Pancreas (tissue), 10 donors: ENCODE measurements at regions not wholly inside any gene's neighbourhood (a gene's known extent, or its start where the extent isn't known, plus 50 kb on each side); places are given as distances from the start of the nearest gene placed in this dataset.

Source experiments
- ATAC-seq, 4 donors: fragments of 200-7000 bp; cut with Tn5 transposase; one replicate each; pipeline versions ENCODE4 v1.8.0 to v1.9.1; 2020; ENCODE audit warnings: mild to moderate bottlenecking in 4 of 4, moderate library complexity in 4 of 4
- DNase-seq, 6 donors: peaks; one replicate each; pipeline ENCODE4 v3.0.0-alpha.2; 2020
- FAIRE-seq: peaks from 2 replicates; lab custom pipeline; 2012; peaks lifted over from hg19 to GRCh38; lab: Jason Lieb, UNC
- H3K27ac ChIP-seq, 4 donors: fragments of 200-600 bp; sonication (generic); 1 replicate in 3 of 4; 2 replicates in 1 of 4; pipeline versions ENCODE4 v1.5.0 to v1.8.0; 2020
- H3K27me3 ChIP-seq, 4 donors: fragments of 200-600 bp; one replicate each; pipeline ENCODE4 v1.8.0; 2021
- H3K36me3 ChIP-seq, 3 donors: fragments of 200-600 bp; sonication (generic) in 1 of 3; one replicate each; pipeline versions ENCODE4 v1.5.0 to v1.8.0; 2020 to 2021
- H3K4me1 ChIP-seq, 3 donors: fragments of 200-600 bp; one replicate each; pipeline ENCODE4 v1.8.0; 2021
- H3K4me3 ChIP-seq, 4 donors: fragments of 200-600 bp; sonication (generic) in 2 of 4; one replicate each; pipeline versions ENCODE4 v1.5.0 to v1.8.0; 2020 to 2021
- H3K9me3 ChIP-seq, 4 donors: fragments of 200-600 bp; one replicate each; pipeline ENCODE4 v1.8.0; 2021
- WGBS, 2 donors: extraction: QIAGEN DNeasy Blood & Tissue Kit; methylation state at CpG; one replicate each; pipeline ENCODE4 v1.1.7; 2013; 5-methylcytosine and 5-hydroxymethylcytosine counted together
- intact Hi-C, 3 donors: fragments of 100-400 bp; cut with DNase I; formaldehyde crosslinking; loops; one replicate each; pipeline versions ENCODE4 v1.11.1 to v1.14.2; 2022
- TF ChIP-seq, protein P1 (sequence below), 4 donors: fragments of 200-600 bp; sonication (generic) in 3 of 4; IDR thresholded peaks; one replicate each; pipeline versions ENCODE4 v1.5.0 to v1.8.0; 2021; ENCODE audit warnings: antibody characterized with exemption in 4 of 4
- donor health status: healthy with polysubstance abuse.
- donor health status: DM: no; HTN: no; CAD: no; lungs with moderate emphysema.
- donor health status: DM: no; HTN: no; CAD: no.
- donor health status: control.
- donor health status: control.
- donor health status: Bipolar disorder and iron deficiency.
- donor health status: DM: yes; HTN: yes; CAD: no.
- donor health status: DM: no; HTN: no; CAD: no.
- donor health status: DM: no; HTN: no; CAD: no.
- donor health status: DM: yes; HTN: yes; CAD: no.

DNA sequence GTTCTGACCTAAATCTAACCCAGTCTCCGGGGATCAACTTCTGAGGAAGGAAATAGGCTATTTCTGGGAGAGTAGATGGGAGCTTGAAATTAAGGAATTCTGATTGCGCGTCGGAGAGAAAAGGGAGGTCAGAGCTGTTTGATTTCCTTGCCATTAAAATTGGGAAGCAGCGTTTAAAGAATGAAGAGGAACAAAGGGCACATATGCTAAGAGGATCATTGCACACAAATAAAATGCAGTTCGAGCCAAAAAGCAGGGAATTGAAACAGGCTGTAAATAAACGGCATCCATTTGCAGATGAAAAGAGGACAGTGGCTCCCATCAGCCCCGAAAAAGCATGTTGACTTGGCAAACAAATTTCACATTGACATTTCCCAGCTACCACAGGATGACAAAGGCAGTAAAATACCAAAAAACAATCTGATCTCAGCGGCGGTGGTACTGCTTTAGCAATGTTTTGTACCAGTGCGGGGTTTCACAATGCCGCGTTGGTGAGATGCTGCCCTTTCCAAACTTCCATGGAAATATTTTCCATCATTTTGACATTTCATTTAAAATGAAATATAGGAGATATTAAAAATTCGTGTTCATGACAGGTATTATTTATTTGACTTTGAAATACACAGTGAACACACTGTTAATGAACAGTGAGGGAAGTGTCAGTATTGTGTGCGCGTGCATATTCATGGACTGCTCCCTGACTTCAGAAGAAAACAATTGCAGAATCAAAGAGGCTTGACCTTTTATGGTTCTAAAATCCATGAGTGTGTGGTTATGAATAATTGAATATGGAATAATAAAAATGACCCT is 108.8 kb downstream of the SQOR start:
- Histone ChIP-seq H3K4me3 (no peak overlapping the region), H3K27me3 (peaks cover 0 to 3% (median 0%) of the 10 kb centered on the region in 4 donors), H3K36me3 (no peaks in the 10 kb centered on the region), H3K4me1 (no peaks in the 10 kb centered on the region), H3K27ac (no peak overlapping the region), H3K9me3 (no peaks in the 10 kb centered on the region)
- WGBS, 2 donors: 40 to 46% methylated on average over 16 of the region's 16 CpGs
- intact Hi-C loops: no loop called here
- ATAC-seq (no peak), FAIRE-seq (no peak), DNase-seq (no peak)
- TF ChIP-seq, protein P1, sequence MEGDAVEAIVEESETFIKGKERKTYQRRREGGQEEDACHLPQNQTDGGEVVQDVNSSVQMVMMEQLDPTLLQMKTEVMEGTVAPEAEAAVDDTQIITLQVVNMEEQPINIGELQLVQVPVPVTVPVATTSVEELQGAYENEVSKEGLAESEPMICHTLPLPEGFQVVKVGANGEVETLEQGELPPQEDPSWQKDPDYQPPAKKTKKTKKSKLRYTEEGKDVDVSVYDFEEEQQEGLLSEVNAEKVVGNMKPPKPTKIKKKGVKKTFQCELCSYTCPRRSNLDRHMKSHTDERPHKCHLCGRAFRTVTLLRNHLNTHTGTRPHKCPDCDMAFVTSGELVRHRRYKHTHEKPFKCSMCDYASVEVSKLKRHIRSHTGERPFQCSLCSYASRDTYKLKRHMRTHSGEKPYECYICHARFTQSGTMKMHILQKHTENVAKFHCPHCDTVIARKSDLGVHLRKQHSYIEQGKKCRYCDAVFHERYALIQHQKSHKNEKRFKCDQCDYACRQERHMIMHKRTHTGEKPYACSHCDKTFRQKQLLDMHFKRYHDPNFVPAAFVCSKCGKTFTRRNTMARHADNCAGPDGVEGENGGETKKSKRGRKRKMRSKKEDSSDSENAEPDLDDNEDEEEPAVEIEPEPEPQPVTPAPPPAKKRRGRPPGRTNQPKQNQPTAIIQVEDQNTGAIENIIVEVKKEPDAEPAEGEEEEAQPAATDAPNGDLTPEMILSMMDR (IDR thresholded peaks at IDR 0.05): no peak

DNA sequence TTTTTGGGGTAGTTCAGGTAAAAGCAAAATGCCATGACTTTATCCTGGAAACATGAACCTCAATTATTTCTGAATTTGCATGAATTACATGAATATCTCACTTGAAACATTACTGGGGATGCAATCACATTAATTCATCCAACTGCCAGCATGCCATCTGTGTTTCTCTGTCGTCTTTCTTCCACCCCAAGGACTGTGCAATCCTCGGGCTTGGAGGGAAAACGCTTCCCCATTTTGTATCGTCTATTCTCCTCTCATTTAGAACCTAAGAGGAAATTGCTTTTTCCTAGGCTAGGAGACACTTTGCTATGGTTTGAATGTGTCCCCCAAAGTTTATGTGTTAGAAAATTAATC is 109.4 kb downstream of the SQOR start:
- no peak overlapping the region for H3K4me3 ChIP-seq
- intact Hi-C loops: no loop called here
- no peaks in the 10 kb centered on the region for H3K36me3 ChIP-seq
- H3K27ac ChIP-seq: no peak overlapping the region
- no peak for DNase-seq
- TF ChIP-seq, protein P1 (IDR thresholded peaks at IDR 0.05): no peak
- peaks cover 0 to 3% (median 0%) of the 10 kb centered on the region in 4 donors for H3K27me3 ChIP-seq
- ATAC-seq: no peak
- H3K4me1 ChIP-seq: no peaks in the 10 kb centered on the region
- WGBS, 2 donors: 62 to 70% methylated on average over 4 of the region's 4 CpGs
- H3K9me3 ChIP-seq: no peaks in the 10 kb centered on the region
- FAIRE-seq: no peak

DNA sequence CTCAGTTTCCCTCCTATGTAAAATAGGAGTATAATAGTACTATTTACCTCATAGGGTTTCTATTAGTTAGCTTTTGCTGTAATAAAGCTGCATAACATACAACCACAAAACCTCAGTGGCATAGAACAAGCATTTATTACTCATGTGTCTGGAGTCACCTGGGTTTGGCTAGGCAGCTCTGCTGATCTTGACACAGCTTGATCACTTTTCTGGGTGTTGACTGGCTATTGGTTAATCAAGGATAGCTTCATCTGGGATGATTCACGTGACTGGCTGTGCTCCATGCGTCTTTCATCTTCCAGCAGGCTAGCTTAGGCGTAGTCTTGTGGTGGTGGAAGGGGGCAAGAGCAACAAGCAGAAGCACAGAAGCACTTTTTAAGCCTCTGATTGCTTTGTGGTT is 112.6 kb downstream of the SQOR start:
- no peak overlapping the region for H3K27ac ChIP-seq
- no peaks in the 10 kb centered on the region for H3K4me1 ChIP-seq
- WGBS, 2 donors: 52 to 63% methylated on average over 3 of the region's 3 CpGs
- H3K9me3 ChIP-seq: no peaks in the 10 kb centered on the region
- peaks cover 0 to 3% (median 0%) of the 10 kb centered on the region in 4 donors for H3K27me3 ChIP-seq
- H3K36me3 ChIP-seq: no peaks in the 10 kb centered on the region
- no peak overlapping the region for H3K4me3 ChIP-seq
- ATAC-seq (no peak), DNase-seq (no peak), FAIRE-seq (no peak)
- TF ChIP-seq, protein P1 (IDR thresholded peaks at IDR 0.05): no peak
- intact Hi-C loops: no loop called here

DNA sequence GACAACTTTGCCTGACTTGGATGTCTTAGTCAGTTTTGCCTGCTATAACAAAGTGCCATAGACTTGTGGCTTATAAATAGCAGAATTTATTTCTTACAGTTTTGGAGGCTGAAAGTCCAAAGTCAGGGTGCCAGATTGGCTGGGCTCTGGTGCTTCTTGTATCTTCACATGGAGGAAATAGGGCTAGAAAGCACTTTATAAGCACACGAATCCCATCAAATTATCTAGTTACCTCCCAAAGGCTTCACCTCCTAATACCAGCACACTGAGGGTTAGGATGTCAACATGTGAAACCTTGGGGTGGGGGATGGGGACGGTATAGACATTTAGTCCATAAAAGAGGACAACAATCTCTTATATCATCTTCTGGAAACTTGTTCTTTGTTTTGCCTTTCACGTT is 116.8 kb downstream of the SQOR start:
- H3K27me3 ChIP-seq: no peaks in the 10 kb centered on the region
- H3K4me1 ChIP-seq: no peaks in the 10 kb centered on the region
- DNase-seq: no peak
- WGBS, 2 donors: 44% methylated on average over 3 of the region's 3 CpGs
- TF ChIP-seq, protein P1 (IDR thresholded peaks at IDR 0.05): no peak
- no peak for FAIRE-seq
- H3K36me3 ChIP-seq: no peaks in the 10 kb centered on the region
- intact Hi-C loops: no loop called here
- H3K9me3 ChIP-seq: no peaks in the 10 kb centered on the region
- ATAC-seq: no peak
- no peak overlapping the region for H3K4me3 ChIP-seq
- H3K27ac ChIP-seq: no peak overlapping the region

DNA sequence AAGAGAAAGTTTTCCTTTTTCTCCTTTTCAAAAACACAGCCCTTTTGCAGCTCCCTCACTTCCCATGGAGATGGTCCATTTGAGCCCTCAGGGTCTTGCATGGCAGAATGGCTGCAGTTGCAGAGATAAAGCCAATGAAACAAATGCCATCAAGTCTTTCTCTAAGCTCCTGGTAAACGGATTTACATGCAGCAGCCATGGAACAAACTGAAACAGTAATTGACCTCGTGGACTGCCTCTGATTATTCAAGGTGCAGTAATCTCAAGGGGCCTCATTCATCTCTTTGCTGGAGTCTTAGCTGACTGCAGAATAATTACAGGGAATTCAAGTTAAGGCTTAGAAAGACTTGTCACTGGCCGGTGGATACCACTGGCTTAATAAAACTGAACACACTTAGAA is 125.1 kb downstream of the SQOR start:
- Histone ChIP-seq H3K27ac (no peak overlapping the region), H3K4me1 (no peaks in the 10 kb centered on the region), H3K27me3 (no peaks in the 10 kb centered on the region), H3K9me3 (no peaks in the 10 kb centered on the region), H3K36me3 (no peaks in the 10 kb centered on the region), H3K4me3 (no peak overlapping the region)
- intact Hi-C loops: no loop called here
- TF ChIP-seq, protein P1 (IDR thresholded peaks at IDR 0.05): no peak
- ATAC-seq: no peak
- WGBS, 2 donors: 46 to 48% methylated on average over 3 of the region's 3 CpGs
- no peak for FAIRE-seq
- DNase-seq: no peak
